ENCODE measurements at regions not wholly inside any gene's neighbourhood (a gene's known extent, or its start where the extent isn't known, plus 50 kb on each side); places are given as distances from the start of the nearest gene placed in this dataset.

- H3K4me3 ChIP-seq (ENCODE audit: low read depth, low read length): no peak overlapping the region
- no peak for TF ChIP-seq CTCF (IDR thresholded peaks at IDR 0.05; ENCODE audit: borderline replicate concordance, insufficient read depth, low read depth, low read length)
Observed at GRCh38 chr9:115640887-115641286, 512.7 kb upstream of the PAPPA start.

- TF ChIP-seq CTCF (IDR thresholded peaks at IDR 0.05; ENCODE audit: borderline replicate concordance, insufficient read depth, low read depth, low read length): no peak
Observed at GRCh38 chr9:115642285-115642684, 511.3 kb upstream of the PAPPA start.

GRCh38 chr9:115643948-115644727 lies 509.5 kb upstream of the PAPPA start:
- no peak overlapping the region for H3K4me3 ChIP-seq (ENCODE audit: low read depth, low read length)
- TF ChIP-seq CTCF (IDR thresholded peaks at IDR 0.05; ENCODE audit: borderline replicate concordance, insufficient read depth, low read depth, low read length): no peak

More at GRCh38 chr9:115642285-115642684, 511.3 kb upstream of the PAPPA start:
- no peak overlapping the region for H3K4me3 ChIP-seq (ENCODE audit: low read depth, low read length)

- H3K4me3 ChIP-seq (ENCODE audit: low read depth, low read length): no peak overlapping the region
- TF ChIP-seq CTCF (IDR thresholded peaks at IDR 0.05; ENCODE audit: borderline replicate concordance, insufficient read depth, low read depth, low read length): no peak
Observed at GRCh38 chr9:115649991-115650472, 503.6 kb upstream of the PAPPA start.

- H3K4me3 ChIP-seq (ENCODE audit: low read depth, low read length): no peak overlapping the region
- no peak for TF ChIP-seq CTCF (IDR thresholded peaks at IDR 0.05; ENCODE audit: borderline replicate concordance, insufficient read depth, low read depth, low read length)
Observed at GRCh38 chr9:115650768-115651167, 502.8 kb upstream of the PAPPA start.

- TF ChIP-seq CTCF (IDR thresholded peaks at IDR 0.05; ENCODE audit: borderline replicate concordance, insufficient read depth, low read depth, low read length): no peak
- no peak overlapping the region for H3K4me3 ChIP-seq (ENCODE audit: low read depth, low read length)
Observed at GRCh38 chr9:115651461-115651860, 502.1 kb upstream of the PAPPA start.

- no peak overlapping the region for H3K4me3 ChIP-seq (ENCODE audit: low read depth, low read length)
- TF ChIP-seq CTCF (IDR thresholded peaks at IDR 0.05; ENCODE audit: borderline replicate concordance, insufficient read depth, low read depth, low read length): no peak
Observed at GRCh38 chr9:115653171-115653606, 500.4 kb upstream of the PAPPA start.
